NCI-H2227 (cell line): ENCODE measurements at regions not wholly inside any gene's neighbourhood (a gene's known extent, or its start where the extent isn't known, plus 50 kb on each side); places are given as distances from the start of the nearest gene placed in this dataset.
"Not testable (repeated sequence)": the region's sequence is repeated elsewhere in the genome, so short reads cannot be mapped to it uniquely, and the experiment has no call there.

Experiments used
- DNase-seq: peaks from one replicate; lab custom pipeline; 2025; ENCODE audit not compliant: unreplicated experiment; lab: John Stamatoyannopoulos, UW

- no peak for DNase-seq
These were observed 105.4 kb upstream of the ANKRD28 start for GRCh38 chr3:15903164-15903563.

- no peak for DNase-seq
These were observed 106.3 kb upstream of the ANKRD28 start for GRCh38 chr3:15903759-15904720.

GRCh38 chr3:15905041-15905440, 107.3 kb upstream of the ANKRD28 start:
- no peak for DNase-seq

- DNase-seq = not testable (repeated sequence)
These were observed 109.6 kb upstream of the ANKRD28 start for GRCh38 chr3:15907403-15907802.

- DNase-seq = no peak
These were observed 121.2 kb upstream of the ANKRD28 start for GRCh38 chr3:15918988-15919387.

GRCh38 chr3:15919971-15920370, 122.2 kb upstream of the ANKRD28 start:
- no peak for DNase-seq

GRCh38 chr3:15923640-15924405, 126.0 kb upstream of the ANKRD28 start:
- no peak for DNase-seq

GRCh38 chr3:15924914-15925313, 127.1 kb upstream of the ANKRD28 start:
- no peak for DNase-seq

- no peak for DNase-seq
These were observed 129.1 kb upstream of the ANKRD28 start for GRCh38 chr3:15926871-15927270.

- no peak for DNase-seq
These were observed 130.2 kb upstream of the ANKRD28 start for GRCh38 chr3:15927969-15928368.

- DNase-seq = no peak
These were observed 132.3 kb upstream of the ANKRD28 start for GRCh38 chr3:15929944-15930571.

GRCh38 chr3:15932348-15933300, 134.8 kb upstream of the ANKRD28 start:
- DNase-seq = peak; percentile 72

- DNase-seq = no peak
These were observed 135.8 kb upstream of the ANKRD28 start for GRCh38 chr3:15933439-15934139.

GRCh38 chr3:15934389-15935195, 136.8 kb upstream of the ANKRD28 start:
- DNase-seq = no peak

- no peak for DNase-seq
These were observed 138.5 kb upstream of the ANKRD28 start for GRCh38 chr3:15936312-15936711.

GRCh38 chr3:15940641-15941040, 142.9 kb upstream of the ANKRD28 start:
- no peak for DNase-seq

GRCh38 chr3:15941457-15941856, 143.7 kb upstream of the ANKRD28 start:
- DNase-seq = not testable (repeated sequence)

- DNase-seq = no peak
These were observed 144.2 kb upstream of the ANKRD28 start for GRCh38 chr3:15941958-15942357.

- no peak for DNase-seq
These were observed 144.7 kb upstream of the ANKRD28 start for GRCh38 chr3:15942462-15942861.
